ENCODE measurements at regions not wholly inside any gene's neighbourhood (a gene's known extent, or its start where the extent isn't known, plus 50 kb on each side); places are given as distances from the start of the nearest gene placed in this dataset.

GRCh38 chr5:118447350-118447749 is 541.0 kb downstream of the DTWD2 start (continued):
- TF ChIP-seq PHF8 (IDR thresholded peaks at IDR 0.05; ENCODE audit: borderline replicate concordance, low read depth), result no peak
- no peak for TF ChIP-seq CHD4 (IDR thresholded peaks at IDR 0.05; ENCODE audit: borderline replicate concordance)
- TF ChIP-seq MAX (IDR thresholded peaks at IDR 0.05), result no peak
- no peak for TF ChIP-seq EP300 (IDR thresholded peaks at IDR 0.05)
- no peak for TF ChIP-seq CEBPB (IDR thresholded peaks at IDR 0.05)

GRCh38 chr5:118441956-118442355 is 546.4 kb downstream of the DTWD2 start:
- Histone ChIP-seq H3K9me3 (no peaks in the 10 kb centered on the region), H3K27ac (no peak overlapping the region), H3K4me1 (no peaks in the 10 kb centered on the region), H3K4me2 (no peak overlapping the region), H3K4me3 (no peak overlapping the region)
- 2% methylated on average over 2 of the region's 2 CpGs for WGBS (ENCODE audit: missing lambda C conversion rate)
- ATAC-seq (no peak), DNase-seq (ENCODE audit: low read depth in 1 of 2, low spot score in 1 of 2) (no peak), FAIRE-seq (no peak)
- ChIA-PET POLR2A (no interaction called here), CTCF (no interaction called here)
- no peak for TF ChIP-seq BHLHE40 (IDR thresholded peaks at IDR 0.05; ENCODE audit: low read depth, low read length)
- no peak for TF ChIP-seq RAD21 (conservative IDR thresholded peaks at IDR 0.05 in 1 of 2, IDR thresholded peaks at IDR 0.05 in 1 of 2)
- TF ChIP-seq ATOH8 (CRISPR knock-in tag; IDR thresholded peaks at IDR 0.05; ENCODE audit: low read depth), result no peak
- no peak for TF ChIP-seq MAZ (IDR thresholded peaks at IDR 0.05; ENCODE audit: borderline replicate concordance, low read depth, low read length)
- no peak for TF ChIP-seq ZNF302 (CRISPR knock-in tag; IDR thresholded peaks at IDR 0.05)
- TF ChIP-seq, protein P1, sequence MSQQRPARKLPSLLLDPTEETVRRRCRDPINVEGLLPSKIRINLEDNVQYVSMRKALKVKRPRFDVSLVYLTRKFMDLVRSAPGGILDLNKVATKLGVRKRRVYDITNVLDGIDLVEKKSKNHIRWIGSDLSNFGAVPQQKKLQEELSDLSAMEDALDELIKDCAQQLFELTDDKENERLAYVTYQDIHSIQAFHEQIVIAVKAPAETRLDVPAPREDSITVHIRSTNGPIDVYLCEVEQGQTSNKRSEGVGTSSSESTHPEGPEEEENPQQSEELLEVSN (IDR thresholded peaks at IDR 0.05; ENCODE audit: borderline replicate concordance, low read depth), result no peak
- no peak for TF ChIP-seq MAFK (IDR thresholded peaks at IDR 0.05; ENCODE audit: partially characterized antibody)
- no peak for TF ChIP-seq RARB (CRISPR knock-in tag; IDR thresholded peaks at IDR 0.05)
- no peak for TF ChIP-seq CBX8 (IDR thresholded peaks at IDR 0.05)
- TF ChIP-seq TFCP2L1 (CRISPR knock-in tag; IDR thresholded peaks at IDR 0.05), result no peak
- no peak for TF ChIP-seq CHD4 (IDR thresholded peaks at IDR 0.05; ENCODE audit: borderline replicate concordance)
- TF ChIP-seq RNF2 (IDR thresholded peaks at IDR 0.05; ENCODE audit: borderline replicate concordance, low read depth), result no peak

- Histone ChIP-seq H3K4me1 (no peaks in the 10 kb centered on the region), H3K9me3 (no peaks in the 10 kb centered on the region), H3K4me3 (no peak overlapping the region), H3K4me2 (no peak overlapping the region), H3K27ac (no peak overlapping the region)
- ATAC-seq, result no peak
- no peak for TF ChIP-seq EHF (CRISPR knock-in tag; IDR thresholded peaks at IDR 0.05)
- TF ChIP-seq HDAC2 (IDR thresholded peaks at IDR 0.05), result no peak
- TF ChIP-seq ELK1 (IDR thresholded peaks at IDR 0.05; ENCODE audit: low read depth, low read length), result no peak
- TF ChIP-seq TFCP2L1 (CRISPR knock-in tag; IDR thresholded peaks at IDR 0.05), result no peak
- no peak for TF ChIP-seq SREBF2 (IDR thresholded peaks at IDR 0.05)
- TF ChIP-seq KDM1A (IDR thresholded peaks at IDR 0.05; ENCODE audit: low read depth), result no peak
- no peak for TF ChIP-seq ZNF302 (CRISPR knock-in tag; IDR thresholded peaks at IDR 0.05)
- no peak for TF ChIP-seq NFE2L2 (conservative IDR thresholded peaks at IDR 0.05; ENCODE audit: low read length)
- TF ChIP-seq CHD2 (IDR thresholded peaks at IDR 0.05; ENCODE audit: low read length, partially characterized antibody), result no peak
- TF ChIP-seq HOXB13 (CRISPR knock-in tag; IDR thresholded peaks at IDR 0.05; ENCODE audit: low read depth), result no peak
- TF ChIP-seq KDM5A (IDR thresholded peaks at IDR 0.05), result no peak
- no peak for TF ChIP-seq JUNB (IDR thresholded peaks at IDR 0.05)
- no peak for TF ChIP-seq RARB (CRISPR knock-in tag; IDR thresholded peaks at IDR 0.05)
- no peak for TF ChIP-seq HEYL (CRISPR knock-in tag; IDR thresholded peaks at IDR 0.05)
- no peak for TF ChIP-seq SMC3 (IDR thresholded peaks at IDR 0.05)
- no peak for FAIRE-seq
- no peak for DNase-seq (ENCODE audit: low read depth in 1 of 2, low spot score in 1 of 2)
- 4% methylated on average over 4 of the region's 4 CpGs for WGBS (ENCODE audit: missing lambda C conversion rate)
- ChIA-PET POLR2A (no interaction called here), CTCF (no interaction called here)
These were observed 547.3 kb downstream of the DTWD2 start for GRCh38 chr5:118441034-118441433.
